Stimulated activated naive CD8-positive, alpha-beta T cell treated with anti-CD3 and anti-CD28 coated beads, Interleukin-15, Interleukin-2, amounts not matched to agents 100 U/mL and 50 U/mL, for 24 hours (primary cell): ENCODE measurements at regions not wholly inside any gene's neighbourhood (a gene's known extent, or its start where the extent isn't known, plus 50 kb on each side); places are given as distances from the start of the nearest gene placed in this dataset.
A peak's percentile ranks its signal among the peaks of the same experiment; 100 is the strongest.
"Not testable (repeated sequence)": the region's sequence is repeated elsewhere in the genome, so short reads cannot be mapped to it uniquely, and the experiment has no call there.

ENCODE experiments used
- ATAC-seq: fragments of 150-1000 bp; cut with Tn5 transposase; one replicate; pipeline ENCODE4 v1.10.0; 2021
- DNase-seq: peaks from one replicate; pipeline ENCODE4 v3.0.0; 2021

GRCh38 chrY:7806592-7807515 lies 895.3 kb upstream of the AMELY start:
- DNase-seq (no peak), ATAC-seq (no peak)

GRCh38 chrY:7805624-7806023 lies 894.1 kb upstream of the AMELY start:
- ATAC-seq (no peak), DNase-seq (no peak)

- no peak for DNase-seq
- no peak for ATAC-seq
Observed at GRCh38 chrY:7803737-7804136, 892.2 kb upstream of the AMELY start.

- DNase-seq (no peak), ATAC-seq (no peak)
Observed at GRCh38 chrY:7796128-7796527, 884.6 kb upstream of the AMELY start.

GRCh38 chrY:7794441-7794840 lies 882.9 kb upstream of the AMELY start:
- ATAC-seq = peak; percentile 72
- peak; percentile 2 for DNase-seq

- ATAC-seq = peak; percentile 52
- DNase-seq = no peak
Observed at GRCh38 chrY:7793989-7794388, 882.4 kb upstream of the AMELY start.

GRCh38 chrY:7792431-7792830 lies 880.9 kb upstream of the AMELY start:
- DNase-seq (no peak), ATAC-seq (no peak)

GRCh38 chrY:7781501-7781900 lies 869.9 kb upstream of the AMELY start:
- no peak for ATAC-seq

GRCh38 chrY:7775436-7775835 lies 863.9 kb upstream of the AMELY start:
- ATAC-seq, DNase-seq: not testable (repeated sequence)

More at GRCh38 chrY:7781501-7781900, 869.9 kb upstream of the AMELY start:
- no peak for DNase-seq

- DNase-seq (no peak), ATAC-seq (no peak)
Observed at GRCh38 chrY:7771771-7772170, 860.2 kb upstream of the AMELY start.

- ATAC-seq (no peak), DNase-seq (no peak)
Observed at GRCh38 chrY:7769790-7770375, 858.3 kb upstream of the AMELY start.

- DNase-seq (no peak), ATAC-seq (no peak)
Observed at GRCh38 chrY:7768901-7769300, 857.3 kb upstream of the AMELY start.

GRCh38 chrY:7753711-7754110 lies 842.2 kb upstream of the AMELY start:
- DNase-seq (no peak), ATAC-seq (no peak)

GRCh38 chrY:7746781-7747180 lies 835.2 kb upstream of the AMELY start:
- ATAC-seq = no peak
- no peak for DNase-seq

GRCh38 chrY:7745581-7745901 lies 834.0 kb upstream of the AMELY start:
- ATAC-seq (no peak), DNase-seq (no peak)

- DNase-seq (no peak), ATAC-seq (no peak)
Observed at GRCh38 chrY:7744691-7745580, 833.4 kb upstream of the AMELY start.

- no peak for ATAC-seq
Observed at GRCh38 chrY:7736847-7737365, 825.4 kb upstream of the AMELY start.

GRCh38 chrY:7731651-7732050 lies 820.1 kb upstream of the AMELY start:
- no peak for DNase-seq
- ATAC-seq = no peak

More at GRCh38 chrY:7736847-7737365, 825.4 kb upstream of the AMELY start:
- no peak for DNase-seq

- no peak for ATAC-seq
- DNase-seq = no peak
Observed at GRCh38 chrY:7730664-7731063, 819.1 kb upstream of the AMELY start.

- ATAC-seq (no peak), DNase-seq (no peak)
Observed at GRCh38 chrY:7730071-7730470, 818.5 kb upstream of the AMELY start.

- ATAC-seq (peak; percentile 65), DNase-seq (no peak)
Observed at GRCh38 chrY:7729318-7730011, 817.9 kb upstream of the AMELY start.

- DNase-seq = peak; percentile 15
- peak; percentile 28 for ATAC-seq
Observed at GRCh38 chrY:7728935-7729317, 817.4 kb upstream of the AMELY start.
